ENCODE measurements at regions not wholly inside any gene's neighbourhood (a gene's known extent, or its start where the extent isn't known, plus 50 kb on each side); places are given as distances from the start of the nearest gene placed in this dataset.

GRCh38 chr5:133744051-133744959 is 132.0 kb upstream of the FSTL4 start:
- no peak for TF ChIP-seq GATA2 (IDR thresholded peaks at IDR 0.05; ENCODE audit: low read depth, low read length)
- TF ChIP-seq GATA3 (IDR thresholded peaks at IDR 0.05; ENCODE audit: low read depth, low read length) = no peak
